DMS53 (cell line): ENCODE measurements at regions not wholly inside any gene's neighbourhood (a gene's known extent, or its start where the extent isn't known, plus 50 kb on each side); places are given as distances from the start of the nearest gene placed in this dataset.
A peak's percentile ranks its signal among the peaks of the same experiment; 100 is the strongest.
"Not testable (repeated sequence)": the region's sequence is repeated elsewhere in the genome, so short reads cannot be mapped to it uniquely, and the experiment has no call there.

Experiments
- DNase-seq: peaks from one replicate; lab custom pipeline; 2025; lab: John Stamatoyannopoulos, UW

- DNase-seq: no peak
Observed at GRCh38 chr4:57412259-57413054, 302.3 kb upstream of the IGFBP7 start.

- no peak for DNase-seq
Observed at GRCh38 chr4:57410331-57411052, 300.3 kb upstream of the IGFBP7 start.

DNA sequence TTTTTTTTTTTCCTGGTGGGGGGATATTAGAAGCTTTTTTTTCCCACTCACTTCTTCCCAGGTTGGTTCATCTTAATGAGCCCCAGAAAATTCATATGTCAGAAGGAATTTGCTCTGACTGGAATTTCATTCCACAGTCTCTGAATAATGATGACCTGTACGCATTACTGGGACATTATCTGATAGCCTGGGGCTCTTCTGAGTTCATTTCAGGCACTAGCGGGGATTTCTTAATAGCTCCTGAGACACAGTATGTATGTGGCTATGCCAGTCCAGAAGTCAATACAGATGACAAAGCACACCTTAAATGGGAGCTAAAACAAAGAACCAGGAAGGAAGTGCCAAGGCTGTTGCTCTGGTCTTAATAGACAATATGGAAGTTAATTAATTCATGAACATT, 295.2 kb upstream of the IGFBP7 start:
- no peak for DNase-seq

DNA sequence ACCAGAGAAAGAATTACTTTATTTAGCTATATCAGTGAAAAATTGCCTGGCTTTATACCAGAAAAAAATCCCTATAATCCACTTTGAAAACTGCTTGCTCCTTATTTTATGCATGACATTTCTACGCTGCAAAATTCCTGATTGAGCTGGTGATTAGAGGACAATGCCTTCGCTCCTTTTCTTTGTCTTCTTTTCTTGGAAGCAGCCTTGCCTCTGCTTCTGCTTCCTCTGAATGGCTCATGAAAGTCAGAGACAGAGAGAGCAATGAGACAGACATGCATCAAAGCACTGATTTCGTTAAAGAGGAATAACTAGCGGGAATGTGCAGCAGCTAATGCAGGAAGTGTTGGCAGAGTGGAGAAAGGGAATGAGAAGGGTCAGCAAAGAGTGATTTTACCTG, 294.3 kb upstream of the IGFBP7 start:
- DNase-seq: no peak

- DNase-seq: no peak
Observed at GRCh38 chr4:57403591-57403990, 293.4 kb upstream of the IGFBP7 start.

DNA sequence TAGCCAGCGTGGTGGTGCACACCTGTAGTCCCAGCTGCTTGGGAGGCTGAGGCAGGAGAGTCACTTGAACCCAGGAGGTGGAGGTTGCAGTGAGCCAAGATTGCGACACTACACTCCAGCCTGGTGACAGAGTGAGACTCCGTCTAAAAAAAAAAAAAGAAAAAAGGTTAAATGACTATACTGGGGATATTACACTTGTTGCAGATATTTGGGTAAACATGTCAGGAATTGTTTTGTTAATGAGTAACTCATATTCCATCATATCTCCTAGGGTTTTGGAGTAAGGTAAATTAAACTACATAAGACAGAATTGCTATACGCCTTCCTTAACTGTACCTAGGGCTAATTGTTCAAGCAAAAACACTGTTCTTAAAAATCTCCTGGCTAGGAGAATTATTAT, 291.4 kb upstream of the IGFBP7 start:
- DNase-seq: peak; percentile 12

DNA sequence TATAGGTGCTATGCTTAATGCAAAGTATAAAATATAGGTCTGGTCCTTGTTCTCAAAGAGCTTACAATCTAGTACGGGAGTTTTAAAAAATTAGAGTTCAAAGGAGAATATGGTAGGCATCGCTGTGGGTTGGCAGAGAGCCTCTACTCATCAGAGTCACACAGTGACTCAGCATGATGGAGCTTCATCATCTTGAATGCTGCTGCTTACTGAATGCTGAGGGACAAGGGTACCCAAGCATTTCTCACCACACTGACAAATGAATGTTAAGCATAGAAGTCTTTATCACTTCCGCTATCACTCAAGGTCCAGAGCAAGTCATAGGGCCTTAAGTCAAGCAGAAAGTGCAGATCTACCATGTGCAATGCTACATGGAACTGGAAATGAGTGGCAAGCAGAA, 268.6 kb upstream of the IGFBP7 start:
- DNase-seq: no peak

- DNase-seq: no peak
Observed at GRCh38 chr4:57374866-57375595, 264.8 kb upstream of the IGFBP7 start.

DNA sequence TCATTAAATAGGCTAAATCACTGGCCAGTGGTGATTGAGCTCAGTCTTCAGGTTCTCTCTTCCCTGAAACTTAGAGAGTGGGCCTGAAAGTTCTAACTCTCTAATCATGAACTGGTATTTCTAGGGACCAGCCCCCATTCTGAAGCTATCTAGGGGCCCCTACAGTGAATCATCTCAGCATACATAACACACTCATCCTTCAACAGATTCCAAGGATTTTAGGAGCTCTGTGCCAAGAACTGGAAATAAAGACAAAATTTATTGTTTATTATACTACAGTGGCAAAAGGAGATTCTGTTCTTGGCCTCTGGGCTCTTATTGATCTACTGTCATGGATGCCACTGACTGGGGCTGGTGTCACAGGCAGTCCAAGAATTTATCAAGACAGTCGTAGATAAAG, 263.8 kb upstream of the IGFBP7 start:
- DNase-seq: no peak

- DNase-seq: no peak
Observed at GRCh38 chr4:57371671-57372070, 261.5 kb upstream of the IGFBP7 start.

GRCh38 chr4:57370691-57371090, 260.5 kb upstream of the IGFBP7 start:
- no peak for DNase-seq

- no peak for DNase-seq
Observed at GRCh38 chr4:57369446-57369845, 259.3 kb upstream of the IGFBP7 start.

DNA sequence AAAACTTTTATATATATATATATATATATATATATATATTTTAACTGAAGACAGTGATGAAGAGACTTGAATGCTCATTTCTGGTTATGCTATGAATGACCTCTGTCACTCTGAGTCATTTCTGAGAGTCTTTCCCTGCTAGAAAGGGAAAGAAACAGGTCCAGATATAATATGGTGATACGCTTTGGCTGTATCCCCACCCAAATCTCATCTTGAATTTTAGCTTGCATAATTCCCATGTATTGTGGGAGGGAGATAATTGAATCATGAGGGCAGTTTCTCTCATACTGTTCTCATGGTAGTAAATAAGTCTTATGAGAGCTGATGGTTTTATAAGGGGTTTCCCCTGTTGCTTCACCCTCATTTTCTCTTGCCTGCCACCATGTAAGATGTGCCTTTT, 254.1 kb upstream of the IGFBP7 start:
- no peak for DNase-seq

DNA sequence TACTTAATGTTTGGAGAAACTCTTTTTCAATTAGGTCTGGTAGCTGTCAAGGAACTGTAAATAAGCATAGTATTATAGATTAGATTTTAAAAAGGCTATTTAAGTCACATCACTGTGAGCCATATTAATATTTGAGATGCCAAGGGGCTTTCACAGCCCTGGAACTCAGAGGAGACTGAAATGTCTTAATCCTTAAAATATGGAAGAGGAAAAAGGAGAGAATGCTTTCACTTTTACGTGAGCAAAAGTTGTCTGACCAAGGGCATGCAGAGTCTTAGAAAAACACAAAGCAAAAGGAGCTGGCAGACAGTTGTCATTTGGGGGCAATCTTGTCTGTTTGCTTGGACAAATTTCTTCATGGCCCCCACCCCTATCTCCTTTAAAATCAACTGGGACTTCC, 253.2 kb upstream of the IGFBP7 start:
- DNase-seq: no peak

DNA sequence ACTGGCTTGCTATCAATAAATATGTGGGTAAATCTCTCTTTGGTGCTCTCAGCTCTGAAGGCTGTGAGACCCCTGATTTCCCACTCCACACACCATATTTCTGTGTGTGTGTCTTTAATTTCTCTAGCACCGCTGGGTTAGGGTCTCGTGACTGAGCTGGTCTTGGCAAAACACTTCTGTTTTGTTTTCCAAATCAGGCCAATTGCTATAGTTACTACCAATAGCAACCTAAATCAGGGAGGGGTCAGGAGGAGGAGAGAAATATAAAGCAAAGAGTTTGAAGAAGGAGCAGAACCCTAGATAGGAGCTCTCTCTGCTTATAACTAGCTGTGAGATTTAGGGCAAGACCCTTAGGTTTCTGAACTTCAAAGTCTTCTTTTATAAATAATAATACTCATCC, 250.5 kb upstream of the IGFBP7 start:
- DNase-seq: no peak

DNA sequence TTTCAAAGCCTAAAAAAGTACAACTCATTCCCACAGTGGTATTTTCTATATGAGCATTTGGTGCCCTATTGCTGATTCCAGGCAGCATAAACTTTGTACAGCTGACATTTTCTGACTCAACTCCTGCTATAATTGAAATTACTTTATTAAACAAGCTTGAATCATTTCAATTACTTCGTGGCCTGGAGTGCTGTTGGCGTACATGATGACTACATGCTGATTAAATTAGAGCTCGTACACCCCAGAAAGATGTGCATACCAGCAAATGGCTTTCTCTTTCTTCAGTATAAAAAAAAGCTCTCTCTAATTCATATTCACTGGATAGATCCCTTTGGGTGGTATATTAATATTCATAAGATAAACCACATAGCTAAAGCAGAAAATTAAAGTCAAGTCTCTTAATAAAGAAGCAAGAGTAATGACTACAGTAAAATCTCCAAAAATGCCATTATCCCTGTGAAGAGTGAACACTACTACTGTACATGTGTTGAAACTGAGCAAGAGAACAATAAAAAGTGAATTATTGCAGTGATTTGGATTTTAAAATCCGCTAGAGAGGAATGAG, 245.0 kb upstream of the IGFBP7 start:
- no peak for DNase-seq

- no peak for DNase-seq
Observed at GRCh38 chr4:57351731-57352130, 241.5 kb upstream of the IGFBP7 start.

DNA sequence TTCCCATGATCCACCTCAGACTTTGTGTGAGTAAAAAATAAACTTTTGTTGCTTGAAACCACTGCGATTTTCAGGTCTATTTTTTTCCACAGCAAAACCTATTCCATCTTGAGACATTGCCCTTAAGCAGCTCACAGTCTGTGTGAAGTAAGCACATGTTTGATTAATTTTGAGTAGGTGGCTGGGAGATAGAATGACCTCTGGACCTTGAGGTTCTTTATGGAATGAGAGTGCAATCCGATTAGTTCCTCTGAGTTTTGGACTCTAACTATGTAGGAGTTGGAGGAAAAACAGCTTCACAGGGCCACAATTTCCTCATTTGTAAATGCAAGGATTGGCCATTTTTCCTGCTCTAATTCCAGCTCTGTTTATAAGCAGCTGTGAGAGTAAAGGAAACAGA, 234.1 kb upstream of the IGFBP7 start:
- no peak for DNase-seq

- no peak for DNase-seq
Observed at GRCh38 chr4:57342411-57342810, 232.2 kb upstream of the IGFBP7 start.

GRCh38 chr4:57338861-57339260, 228.7 kb upstream of the IGFBP7 start:
- not testable (repeated sequence) for DNase-seq

DNA sequence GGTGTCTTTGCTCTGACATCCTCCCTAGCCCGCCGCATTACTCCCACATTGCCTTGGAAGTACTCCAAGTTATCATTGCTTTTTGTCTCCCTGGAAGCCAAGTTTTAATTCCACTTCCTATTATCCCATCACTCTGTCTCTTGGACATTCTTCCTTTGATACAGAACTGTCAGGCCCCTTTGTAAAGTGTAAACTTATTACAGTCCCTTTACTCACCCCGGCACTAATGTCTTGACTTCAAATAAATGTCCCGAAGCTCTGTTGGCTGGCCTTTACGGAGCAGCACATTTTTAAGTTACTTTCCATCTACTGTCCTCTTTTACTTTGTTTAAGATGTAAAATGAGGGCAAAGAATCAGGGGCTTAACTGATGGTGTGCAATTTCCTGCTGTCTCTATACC, 223.5 kb upstream of the IGFBP7 start:
- DNase-seq: no peak

GRCh38 chr4:57331959-57332358, 221.8 kb upstream of the IGFBP7 start:
- DNase-seq: no peak

DNA sequence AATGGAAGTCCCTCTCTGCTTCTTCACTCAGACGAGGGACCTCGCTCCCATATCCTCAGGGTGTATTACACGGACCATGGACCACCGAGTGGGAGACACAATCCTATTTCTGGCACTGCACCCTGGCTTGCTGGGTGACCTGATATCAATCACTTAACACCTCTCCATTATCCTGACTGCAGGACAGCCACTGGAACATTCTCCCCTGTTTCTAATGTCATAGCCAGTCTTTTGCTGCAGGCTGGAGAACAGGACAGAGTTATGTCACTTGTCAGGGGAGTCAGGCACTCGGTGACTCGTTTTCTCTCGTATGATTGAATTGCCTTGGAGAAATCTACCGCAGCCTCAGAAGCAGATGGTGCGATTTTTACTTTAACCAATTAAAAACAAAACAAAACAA, 219.1 kb upstream of the IGFBP7 start:
- DNase-seq: no peak
